ENCODE measurements at regions not wholly inside any gene's neighbourhood (a gene's known extent, or its start where the extent isn't known, plus 50 kb on each side); places are given as distances from the start of the nearest gene placed in this dataset.

- no peak overlapping the region for H3K4me3 ChIP-seq (ENCODE audit: low read depth, low read length)
- no peak for TF ChIP-seq CTCF (IDR thresholded peaks at IDR 0.05; ENCODE audit: insufficient read depth, low read length, missing control alignments)
- ChIA-PET CTCF (no interaction called here), POLR2A (no interaction called here)
- DNase-seq (ENCODE audit: low read depth, low spot score), result no peak
Measured at GRCh38 chr9:106312906-106313305, 550.1 kb upstream of the ZNF462 start.

GRCh38 chr9:106314476-106314875 is 548.5 kb upstream of the ZNF462 start:
- H3K4me3 ChIP-seq (ENCODE audit: low read depth, low read length), result no peak overlapping the region
- DNase-seq (ENCODE audit: low read depth, low spot score), result no peak
- no peak for TF ChIP-seq CTCF (IDR thresholded peaks at IDR 0.05; ENCODE audit: insufficient read depth, low read length, missing control alignments)
- CTCF ChIA-PET, result no interaction called here
- POLR2A ChIA-PET, result no interaction called here

- no peak for DNase-seq (ENCODE audit: low read depth, low spot score)
- no peak overlapping the region for H3K4me3 ChIP-seq (ENCODE audit: low read depth, low read length)
- TF ChIP-seq CTCF (IDR thresholded peaks at IDR 0.05; ENCODE audit: insufficient read depth, low read length, missing control alignments), result no peak
- ChIA-PET POLR2A (no interaction called here), CTCF (no interaction called here)
Measured at GRCh38 chr9:106321394-106322180, 541.4 kb upstream of the ZNF462 start.

GRCh38 chr9:106322706-106323245 is 540.2 kb upstream of the ZNF462 start:
- POLR2A ChIA-PET, result no interaction called here
- no peak overlapping the region for H3K4me3 ChIP-seq (ENCODE audit: low read depth, low read length)
- no peak for DNase-seq (ENCODE audit: low read depth, low spot score)
- TF ChIP-seq CTCF (IDR thresholded peaks at IDR 0.05; ENCODE audit: insufficient read depth, low read length, missing control alignments), result no peak
- CTCF ChIA-PET, result no interaction called here

GRCh38 chr9:106324053-106324585 is 538.8 kb upstream of the ZNF462 start:
- DNase-seq (ENCODE audit: low read depth, low spot score), result no peak
- ChIA-PET CTCF (no interaction called here), POLR2A (no interaction called here)

More at GRCh38 chr9:106324053-106324585, 538.8 kb upstream of the ZNF462 start:
- TF ChIP-seq CTCF (IDR thresholded peaks at IDR 0.05; ENCODE audit: insufficient read depth, low read length, missing control alignments), result no peak
- no peak overlapping the region for H3K4me3 ChIP-seq (ENCODE audit: low read depth, low read length)
